Neural crest cell (in vitro differentiated cells): ENCODE measurements at regions not wholly inside any gene's neighbourhood (a gene's known extent, or its start where the extent isn't known, plus 50 kb on each side); places are given as distances from the start of the nearest gene placed in this dataset.

Experiments used
- DNase-seq: peaks from one replicate; pipeline ENCODE4 v3.0.0; 2021; ENCODE audit warnings: low read depth, mixed read lengths, low spot score
- H3K27ac Mint-ChIP-seq: one replicate; pipeline ENCODE4 v1.8.0; 2021; ENCODE audit warnings: mild to moderate bottlenecking, mixed read lengths; ENCODE audit not compliant: unreplicated experiment
- H3K27me3 Mint-ChIP-seq: 2 replicates; pipeline ENCODE4 v1.8.0; 2021; ENCODE audit warnings: low read depth, mild to moderate bottlenecking, mixed read lengths
- H3K36me3 Mint-ChIP-seq: 2 replicates; pipeline ENCODE4 v1.8.0; 2021; ENCODE audit warnings: low read depth, mild to moderate bottlenecking, mixed read lengths
- H3K4me1 Mint-ChIP-seq: 2 replicates; pipeline ENCODE4 v1.8.0; 2021; ENCODE audit warnings: mixed read lengths
- H3K4me3 Mint-ChIP-seq: one replicate; pipeline ENCODE4 v1.8.0; 2021; ENCODE audit warnings: mild to moderate bottlenecking, mixed read lengths
- H3K9me3 Mint-ChIP-seq: 2 replicates; pipeline ENCODE4 v1.8.0; 2021; ENCODE audit warnings: mixed read lengths
- CTCF ChIP-seq: fragments of 200-600 bp; sonication (generic); conservative IDR thresholded peaks from 2 replicates; pipeline ENCODE4 v1.5.0; 2021; ENCODE audit warnings: antibody characterized with exemption, mild to moderate bottlenecking

DNA sequence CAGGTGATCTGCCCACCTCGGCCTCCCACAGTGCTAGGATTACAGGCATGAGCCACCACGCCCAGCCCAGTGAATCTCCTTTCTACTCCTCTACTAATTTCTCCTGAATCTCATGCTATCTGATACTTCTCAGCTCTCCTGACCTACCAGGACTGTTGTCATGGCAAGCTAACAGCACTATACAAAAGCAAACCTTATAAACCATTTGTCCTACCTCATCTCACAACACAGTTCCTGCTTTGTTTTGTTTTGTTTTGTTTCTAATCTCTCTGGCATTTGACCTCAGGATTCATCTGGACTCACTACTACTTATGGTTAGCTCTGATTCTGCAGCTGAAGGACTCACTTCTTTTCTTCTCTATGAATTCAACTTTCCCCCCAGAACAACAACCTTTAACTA lies 734.8 kb downstream of the TLE1 start:
- Mint-ChIP-seq H3K27me3 (no peaks in the 10 kb centered on the region), H3K27ac (no peak overlapping the region), H3K36me3 (no peaks in the 10 kb centered on the region), H3K9me3 (no peaks in the 10 kb centered on the region), H3K4me3 (no peak overlapping the region), H3K4me1 (peaks cover 10% of the 10 kb centered on the region)
- no peak for DNase-seq
- no peak for TF ChIP-seq CTCF

DNA sequence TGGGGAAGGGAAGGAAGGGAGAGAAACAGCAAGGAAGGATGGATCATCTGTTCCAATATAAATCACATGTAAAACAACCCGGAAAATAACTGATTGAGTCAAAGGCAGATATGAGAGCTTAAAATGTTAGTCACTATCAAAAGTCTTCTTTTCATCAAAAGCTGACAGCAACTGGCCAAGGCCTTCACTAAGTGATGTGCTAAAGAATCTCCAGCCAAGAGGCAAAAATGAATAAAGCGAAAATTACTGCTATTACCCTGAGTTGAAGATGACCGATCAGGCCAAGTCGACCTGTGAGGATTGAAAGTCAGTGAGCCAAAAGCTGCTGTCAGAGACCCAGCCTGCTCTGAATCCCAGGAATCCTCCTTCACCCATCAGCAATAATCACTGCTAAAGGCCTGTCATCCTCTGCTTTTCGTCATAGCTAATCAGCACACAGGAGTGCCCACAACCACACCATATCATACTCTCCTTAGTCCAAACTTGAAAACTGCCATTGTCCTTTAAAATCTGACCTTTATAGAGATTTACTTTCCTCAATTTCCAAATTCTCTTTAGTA lies 736.9 kb downstream of the TLE1 start:
- Mint-ChIP-seq H3K27ac (no peak overlapping the region), H3K9me3 (no peaks in the 10 kb centered on the region), H3K36me3 (no peaks in the 10 kb centered on the region), H3K4me3 (no peak overlapping the region), H3K27me3 (no peaks in the 10 kb centered on the region), H3K4me1 (peaks cover 25% of the 10 kb centered on the region)
- no peak for TF ChIP-seq CTCF
- DNase-seq, result no peak

GRCh38 chr9:80951675-80952074 lies 737.7 kb downstream of the TLE1 start:
- H3K4me3 Mint-ChIP-seq, result no peak overlapping the region
- no peak overlapping the region for H3K27ac Mint-ChIP-seq
- H3K9me3 Mint-ChIP-seq, result no peaks in the 10 kb centered on the region
- TF ChIP-seq CTCF, result no peak
- H3K36me3 Mint-ChIP-seq, result no peaks in the 10 kb centered on the region
- DNase-seq, result no peak
- no peaks in the 10 kb centered on the region for H3K27me3 Mint-ChIP-seq
- H3K4me1 Mint-ChIP-seq, result peaks cover 25% of the 10 kb centered on the region

- Mint-ChIP-seq H3K4me1 (peaks cover 15% of the 10 kb centered on the region), H3K27ac (no peak overlapping the region), H3K4me3 (no peak overlapping the region), H3K27me3 (no peaks in the 10 kb centered on the region), H3K36me3 (no peaks in the 10 kb centered on the region), H3K9me3 (no peaks in the 10 kb centered on the region)
- no peak for DNase-seq
- TF ChIP-seq CTCF, result no peak
Observed at GRCh38 chr9:80948876-80949275, 740.5 kb downstream of the TLE1 start.

DNA sequence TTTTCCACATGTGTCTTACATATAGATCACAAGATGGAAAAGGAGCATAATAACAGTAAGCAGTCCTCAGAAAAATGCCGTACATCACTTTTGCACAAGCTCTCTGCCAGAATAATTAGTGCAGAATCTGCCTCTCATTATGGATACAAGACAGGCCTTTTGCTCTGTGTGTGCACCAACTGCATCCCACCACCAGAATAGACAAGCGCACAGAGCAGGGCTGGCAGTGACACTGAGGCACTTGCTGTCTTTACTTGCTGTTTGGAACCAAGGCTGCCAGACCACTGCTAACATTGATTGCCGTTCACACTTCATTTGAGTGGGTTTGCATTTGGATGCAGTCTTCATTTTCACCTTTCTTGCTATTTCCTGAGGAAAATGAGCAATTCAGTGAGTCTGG lies 741.3 kb downstream of the TLE1 start:
- Mint-ChIP-seq H3K36me3 (no peaks in the 10 kb centered on the region), H3K27me3 (no peaks in the 10 kb centered on the region), H3K27ac (no peak overlapping the region), H3K4me1 (peaks cover 15% of the 10 kb centered on the region), H3K9me3 (no peaks in the 10 kb centered on the region), H3K4me3 (no peak overlapping the region)
- no peak for DNase-seq
- TF ChIP-seq CTCF, result no peak
